Adrenal gland (tissue), 9 donors: ENCODE measurements at regions not wholly inside any gene's neighbourhood (a gene's known extent, or its start where the extent isn't known, plus 50 kb on each side); places are given as distances from the start of the nearest gene placed in this dataset.
"Not testable (repeated sequence)": the region's sequence is repeated elsewhere in the genome, so short reads cannot be mapped to it uniquely, and the experiment has no call there.

ENCODE experiments used
- DNase-seq, 7 donors: peaks; one replicate each; pipeline ENCODE4 v3.0.0-alpha.2; 2019 to 2020
- H3K27ac ChIP-seq, 5 donors: fragments of 200-600 bp; sonication (generic) in 4 of 5; 1 replicate in 3 of 5; 2 replicates in 2 of 5; pipeline versions ENCODE4 v1.5.1 to v1.8.0; 2016 to 2020; ENCODE audit warnings: mild to moderate bottlenecking in 1 of 5
- H3K27me3 ChIP-seq: fragments of 200-600 bp; 2 replicates; pipeline ENCODE4 v1.8.0; 2021
- H3K36me3 ChIP-seq, 2 donors: fragments of 200-600 bp; replicated peaks in 1 of 2; 1 replicate in 1 of 2; 2 replicates in 1 of 2; pipeline versions ENCODE4 v1.5.1 to v1.8.0; 2018 to 2022
- H3K4me1 ChIP-seq, 2 donors: fragments of 200-600 bp; replicated peaks in 1 of 2; 1 replicate in 1 of 2; 2 replicates in 1 of 2; pipeline versions ENCODE4 v1.5.1 to v1.8.0; 2018 to 2021
- H3K4me3 ChIP-seq, 4 donors: fragments of 200-600 bp; sonication (generic) in 3 of 4; one replicate each; pipeline ENCODE4 v1.5.1; 2016 to 2018
- H3K9me3 ChIP-seq, 3 donors: fragments of 200-600 bp; sonication (generic) in 1 of 3; replicated peaks in 1 of 3; 1 replicate in 2 of 3; 2 replicates in 1 of 3; pipeline versions ENCODE4 v1.5.1 to v1.8.0; 2016 to 2021
- POLR2A ChIP-seq, 2 donors: fragments of 450-650 bp; IDR thresholded peaks; one replicate each; pipeline ENCODE4 v1.6.1; 2017; ENCODE audit warnings: antibody characterized with exemption in 2 of 2, mild to moderate bottlenecking in 2 of 2, moderate library complexity in 1 of 2
- WGBS, 4 donors: extraction: QIAGEN DNeasy Blood & Tissue Kit in 2 of 4; methylation state at CpG; one replicate each; pipeline versions ENCODE4 v1.1.5 to v1.1.7; 2013 to 2017; 5-methylcytosine and 5-hydroxymethylcytosine counted together
- intact Hi-C, 2 donors: fragments of 100-400 bp; cut with DNase I; formaldehyde crosslinking; loops; one replicate each; pipeline versions ENCODE4 v1.14.1 to v1.15.0; 2022 to 2023
- TF ChIP-seq, protein P1 (sequence below), 6 experiments: fragments of 450-650 bp in 4 of 6; fragments of 200-600 bp in 2 of 6; sonication (generic) in 1 of 6; IDR thresholded peaks; 1 replicate in 5 of 6; 2 replicates in 1 of 6; pipeline versions ENCODE4 v1.5.1 to v1.8.0; 2016 to 2021; ENCODE audit warnings: antibody characterized with exemption in 6 of 6, mild to moderate bottlenecking in 2 of 6, moderate library complexity in 1 of 6
- donor health status: healthy with polysubstance abuse.
- donor health status: Bipolar disorder and iron deficiency.
- donor health status: DM: yes; HTN: yes; CAD: no.
- donor health status: DM: no; HTN: no; CAD: no.
- donor health status: DM: no; HTN: no; CAD: no.

DNA sequence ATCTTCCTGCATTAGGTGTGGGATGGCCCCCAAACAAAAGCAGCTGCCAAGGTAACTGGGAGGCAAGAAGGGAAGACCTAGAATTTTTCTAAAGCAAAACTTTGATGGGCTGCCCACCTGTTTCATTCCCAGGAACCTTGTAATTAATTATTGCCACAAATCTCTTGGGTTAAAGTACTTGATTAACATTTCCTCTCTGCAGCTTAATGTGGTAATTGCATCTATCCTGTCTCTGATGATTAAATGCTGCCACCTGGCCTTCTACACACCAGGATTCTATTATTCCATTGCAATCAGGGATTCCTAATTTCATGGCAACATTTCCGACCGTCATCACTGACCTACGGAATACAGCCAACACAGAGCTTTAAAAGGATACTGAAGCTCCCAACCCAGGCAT, 68.3 kb upstream of the RC3H1 start:
- TF ChIP-seq, protein P1, sequence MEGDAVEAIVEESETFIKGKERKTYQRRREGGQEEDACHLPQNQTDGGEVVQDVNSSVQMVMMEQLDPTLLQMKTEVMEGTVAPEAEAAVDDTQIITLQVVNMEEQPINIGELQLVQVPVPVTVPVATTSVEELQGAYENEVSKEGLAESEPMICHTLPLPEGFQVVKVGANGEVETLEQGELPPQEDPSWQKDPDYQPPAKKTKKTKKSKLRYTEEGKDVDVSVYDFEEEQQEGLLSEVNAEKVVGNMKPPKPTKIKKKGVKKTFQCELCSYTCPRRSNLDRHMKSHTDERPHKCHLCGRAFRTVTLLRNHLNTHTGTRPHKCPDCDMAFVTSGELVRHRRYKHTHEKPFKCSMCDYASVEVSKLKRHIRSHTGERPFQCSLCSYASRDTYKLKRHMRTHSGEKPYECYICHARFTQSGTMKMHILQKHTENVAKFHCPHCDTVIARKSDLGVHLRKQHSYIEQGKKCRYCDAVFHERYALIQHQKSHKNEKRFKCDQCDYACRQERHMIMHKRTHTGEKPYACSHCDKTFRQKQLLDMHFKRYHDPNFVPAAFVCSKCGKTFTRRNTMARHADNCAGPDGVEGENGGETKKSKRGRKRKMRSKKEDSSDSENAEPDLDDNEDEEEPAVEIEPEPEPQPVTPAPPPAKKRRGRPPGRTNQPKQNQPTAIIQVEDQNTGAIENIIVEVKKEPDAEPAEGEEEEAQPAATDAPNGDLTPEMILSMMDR (IDR thresholded peaks at IDR 0.05): no peak
- no peak for TF ChIP-seq POLR2A (IDR thresholded peaks at IDR 0.05)
- Histone ChIP-seq H3K9me3 (no peaks in the 10 kb centered on the region), H3K4me1 (no peaks in the 10 kb centered on the region), H3K4me3 (no peak overlapping the region), H3K36me3 (no peaks in the 10 kb centered on the region), H3K27me3 (no peaks in the 10 kb centered on the region), H3K27ac (no peak overlapping the region)
- 81 to 97% (median 93%) methylated on average over 3 of the region's 3 CpGs for WGBS, 4 donors
- intact Hi-C loops: no loop called here
- no peak for DNase-seq

DNA sequence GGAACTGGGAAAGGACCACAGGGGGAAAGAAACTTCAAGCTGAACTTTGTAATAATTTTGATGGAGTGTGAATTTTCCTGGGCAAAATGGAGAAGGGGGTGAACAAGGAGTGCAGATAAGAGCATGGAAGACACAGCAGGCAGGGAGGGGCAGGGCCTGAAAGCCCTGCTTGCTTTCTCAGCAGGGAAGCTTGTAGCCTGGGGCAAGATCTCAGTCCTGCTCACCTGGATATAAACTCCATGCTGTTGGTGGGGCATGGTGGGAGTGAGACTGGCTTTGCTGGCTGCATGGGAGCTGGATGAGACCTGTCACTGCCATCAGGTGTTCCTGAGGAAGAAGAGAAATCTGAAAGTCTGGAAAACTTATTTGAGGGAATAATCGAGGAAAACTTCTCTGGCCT, 58.7 kb upstream of the RC3H1 start:
- no peak for DNase-seq
- Histone ChIP-seq H3K36me3 (no peaks in the 10 kb centered on the region), H3K9me3 (no peaks in the 10 kb centered on the region), H3K27me3 (no peaks in the 10 kb centered on the region), H3K4me3 (no peak overlapping the region), H3K27ac (no peak overlapping the region), H3K4me1 (no peaks in the 10 kb centered on the region)
- TF ChIP-seq POLR2A (IDR thresholded peaks at IDR 0.05): no peak
- TF ChIP-seq, protein P1 (IDR thresholded peaks at IDR 0.05): no peak
- WGBS, 4 donors: 53 to 81% (median 65%) methylated on average over 1 of the region's 1 CpG
- intact Hi-C loops: no loop called here

DNA sequence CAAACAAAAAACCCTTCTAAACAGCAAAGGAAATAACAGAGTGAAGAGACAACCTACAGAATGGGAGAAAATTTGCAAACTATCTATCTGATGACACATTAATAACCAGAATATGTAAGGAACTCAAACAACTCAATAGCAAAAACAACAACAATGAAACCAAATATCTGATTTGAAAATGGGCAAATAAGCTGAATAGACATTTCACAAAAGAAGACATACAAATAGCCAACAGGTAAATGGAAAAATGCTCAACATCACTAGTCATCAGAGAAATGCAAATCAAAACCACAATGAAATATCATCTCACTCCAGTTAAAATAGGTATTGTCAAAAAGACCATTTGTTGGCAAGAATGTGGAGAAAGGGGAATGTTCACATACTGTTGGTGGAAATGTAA, 57.6 kb upstream of the RC3H1 start:
- intact Hi-C loops: loop anchor here in 1 of 2 donors (10.0 kb wide), 1 partner anchor 105 kb away; no protein-coding TSS in a partner anchor

DNA sequence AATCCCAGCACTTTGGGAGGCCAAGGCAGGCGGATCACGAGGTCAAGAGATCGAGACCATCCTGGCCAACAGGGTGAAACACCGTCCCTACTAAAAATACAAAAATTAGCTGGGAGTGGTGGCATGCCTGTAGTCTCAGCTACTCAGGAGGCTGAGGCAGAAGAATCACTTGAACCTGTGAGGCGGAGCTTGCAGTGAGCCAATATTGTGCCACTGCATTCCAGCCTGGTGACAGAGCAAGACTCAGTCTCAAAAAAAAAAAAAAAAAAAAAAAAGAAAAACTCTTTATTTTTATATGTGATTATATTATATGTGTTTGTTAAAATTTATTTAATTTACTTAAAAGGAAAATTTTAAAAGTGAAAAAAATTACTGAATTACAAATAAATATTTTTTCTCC, 56.8 kb upstream of the RC3H1 start:
- H3K27me3 ChIP-seq, H3K4me1 ChIP-seq, H3K36me3 ChIP-seq, DNase-seq, H3K4me3 ChIP-seq, H3K27ac ChIP-seq, H3K9me3 ChIP-seq: not testable (repeated sequence)
- intact Hi-C loops: loop anchor here in 1 of 2 donors (10.0 kb wide), 1 partner anchor 104 kb away; no protein-coding TSS in a partner anchor
- WGBS, 4 donors: 88 to 100% (median 90%) methylated on average over 5 of the region's 5 CpGs

More for the DNA sequence above, 57.6 kb upstream of the RC3H1 start:
- Histone ChIP-seq H3K27me3 (no peaks in the 10 kb centered on the region), H3K9me3 (no peaks in the 10 kb centered on the region), H3K27ac (no peak overlapping the region), H3K4me1 (no peaks in the 10 kb centered on the region), H3K36me3 (no peaks in the 10 kb centered on the region), H3K4me3 (no peak overlapping the region)
- DNase-seq: no peak
- TF ChIP-seq, protein P1 (IDR thresholded peaks at IDR 0.05): no peak

DNA sequence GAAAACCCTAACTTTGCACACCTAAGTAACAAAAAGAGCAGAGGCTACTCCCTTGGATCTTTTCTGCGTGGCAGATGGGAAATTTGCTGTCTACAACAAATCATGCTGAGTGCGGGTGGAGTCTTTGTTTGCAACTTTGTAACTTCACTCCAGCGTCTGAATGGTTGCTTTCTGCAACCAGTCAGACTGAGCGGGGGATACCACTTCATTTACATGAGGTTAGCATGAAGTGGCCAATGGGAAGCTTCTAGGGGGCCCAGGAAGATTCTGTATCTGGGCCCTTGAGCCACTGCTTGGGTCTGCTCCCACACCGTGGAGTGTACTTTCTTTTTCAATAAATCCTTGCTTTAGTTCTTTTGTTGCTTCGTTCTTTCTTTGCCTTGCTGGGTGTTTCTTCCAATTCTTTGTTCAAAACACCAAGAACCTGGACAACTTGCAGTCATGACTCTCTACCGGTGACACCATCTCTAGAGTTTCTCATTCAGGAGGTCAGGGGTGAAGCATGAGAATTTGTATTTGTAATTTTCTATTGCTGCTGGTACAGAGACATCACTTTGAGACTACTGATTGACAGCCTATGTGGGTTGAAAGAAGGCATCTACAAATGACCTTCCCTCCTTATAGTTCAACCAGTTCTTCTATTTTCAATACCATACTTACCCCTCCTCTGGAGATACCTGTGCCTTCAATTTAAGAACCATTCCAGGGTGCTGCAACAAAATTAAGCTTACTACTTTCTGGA, 55.8 kb upstream of the RC3H1 start:
- no peak for TF ChIP-seq POLR2A (IDR thresholded peaks at IDR 0.05)
- TF ChIP-seq, protein P1 (IDR thresholded peaks at IDR 0.05): no peak
- Histone ChIP-seq H3K9me3 (no peaks in the 10 kb centered on the region), H3K36me3 (no peaks in the 10 kb centered on the region), H3K4me3 (no peak overlapping the region), H3K4me1 (no peaks in the 10 kb centered on the region), H3K27ac (no peak overlapping the region), H3K27me3 (no peaks in the 10 kb centered on the region)
- WGBS, 4 donors: 60 to 72% (median 65%) methylated on average over 7 of the region's 7 CpGs
- intact Hi-C loops: loop anchor here in 1 of 2 donors (10.0 kb wide), 1 partner anchor 103 kb away; no protein-coding TSS in a partner anchor
- DNase-seq: no peak
